H1 (cell line): ENCODE measurements at regions not wholly inside any gene's neighbourhood (a gene's known extent, or its start where the extent isn't known, plus 50 kb on each side); places are given as distances from the start of the nearest gene placed in this dataset.

Experiments
- CTCF ChIA-PET: fragments of 300-600 bp; sonication (Branson Sonifier 250); formaldehyde crosslinking; loops from one replicate; lab custom pipeline; 2021; ENCODE audit not compliant: partially characterized antibody; lab: Charles Lee
- POLR2A ChIA-PET: fragments of 300-600 bp; sonication (Branson Sonifier 250); formaldehyde crosslinking; loops from one replicate; lab custom pipeline; 2021; ENCODE audit warnings: inconsistent platforms; ENCODE audit not compliant: partially characterized antibody; lab: Charles Lee
- DNase-seq, 2 experiments: peaks; one replicate each; pipeline versions ENCODE4 v3.0.0 to v3.0.0-alpha.2; 2010 to 2022; ENCODE audit warnings: low spot score in 2 of 2, low read depth in 1 of 2, mixed read lengths in 1 of 2
- FAIRE-seq: peaks from 2 replicates; lab custom pipeline; 2011; peaks lifted over from hg19 to GRCh38; lab: Jason Lieb, UNC
- H2AFZ ChIP-seq: 2 replicates; pipeline ENCODE4 v1.8.1; 2012; ENCODE audit warnings: low read length, inconsistent platforms
- H2AK5ac ChIP-seq: 2 replicates; pipeline ENCODE4 v1.6.1; 2013; ENCODE audit warnings: low read depth, low read length
- H2BK120ac ChIP-seq: replicated peaks from 2 replicates; pipeline ENCODE3; 2013; ENCODE audit warnings: low read depth, low read length, inconsistent platforms
- H2BK12ac ChIP-seq: 2 replicates; pipeline ENCODE4 v1.6.1; 2013; ENCODE audit warnings: low read depth, low read length
- H2BK15ac ChIP-seq: 2 replicates; pipeline ENCODE4 v1.6.1; 2013; ENCODE audit warnings: low read length
- H2BK20ac ChIP-seq: 2 replicates; pipeline ENCODE4 v1.6.1; 2013; ENCODE audit warnings: low read length
- H2BK5ac ChIP-seq: 2 replicates; pipeline ENCODE4 v1.6.1; 2013; ENCODE audit warnings: low read depth, low read length
- H3K14ac ChIP-seq: 2 replicates; pipeline ENCODE4 v1.6.1; 2013; ENCODE audit warnings: inconsistent platforms; ENCODE audit not compliant: insufficient read length
- H3K18ac ChIP-seq: 2 replicates; pipeline ENCODE4 v1.6.1; 2013; ENCODE audit warnings: low read length; ENCODE audit errors: extremely low read depth
- H3K23ac ChIP-seq: 2 replicates; pipeline ENCODE4 v1.6.1; 2013; ENCODE audit warnings: inconsistent platforms; ENCODE audit not compliant: insufficient read length
- H3K23me2 ChIP-seq: 2 replicates; pipeline ENCODE4 v1.6.1; 2013; ENCODE audit warnings: low read depth, low read length
- H3K27ac ChIP-seq: 2 replicates; pipeline ENCODE4 v1.6.1; 2011; ENCODE audit warnings: low read depth, low read length, inconsistent platforms
- H3K27me3 ChIP-seq, 4 experiments: replicated peaks in 1 of 4; 1 replicate in 1 of 4; 2 replicates in 3 of 4; pipeline versions ENCODE4 v1.6.1 to v1.8.1; 2011 to 2013; ENCODE audit warnings: low read length in 3 of 4, mild to moderate bottlenecking in 3 of 4, inconsistent platforms in 2 of 4, mixed read lengths in 2 of 4, moderate library complexity in 1 of 4; ENCODE audit not compliant: control insufficient read depth in 3 of 4, insufficient read depth in 3 of 4; ENCODE audit errors: extremely low read depth in 1 of 4
- H3K36me3 ChIP-seq, 4 experiments: 2 replicates each; pipeline versions ENCODE4 v1.6.1 to v1.8.1; 2011 to 2013; ENCODE audit warnings: mild to moderate bottlenecking in 4 of 4, low read length in 3 of 4, moderate library complexity in 2 of 4, control low read depth in 1 of 4, inconsistent platforms in 1 of 4; ENCODE audit not compliant: insufficient read depth in 4 of 4, control insufficient read depth in 2 of 4
- H3K4ac ChIP-seq: replicated peaks from 2 replicates; pipeline ENCODE3; 2013; ENCODE audit warnings: low read length, low read depth, mixed read lengths, inconsistent platforms; ENCODE audit not compliant: insufficient read length
- H3K4me1 ChIP-seq, 4 experiments: replicated peaks in 1 of 4; 1 replicate in 1 of 4; 2 replicates in 3 of 4; pipeline versions ENCODE4 v1.6.1 to v1.8.1; 2011 to 2013; ENCODE audit warnings: low read length in 3 of 4, inconsistent platforms in 2 of 4, mixed read lengths in 1 of 4; ENCODE audit not compliant: insufficient read depth in 4 of 4, control insufficient read depth in 3 of 4
- H3K4me2 ChIP-seq, 2 experiments: 2 replicates each; pipeline versions ENCODE4 v1.6.1 to v1.8.1; 2011 to 2013; ENCODE audit warnings: low read depth in 2 of 2, low read length in 2 of 2, control low read depth in 1 of 2, inconsistent platforms in 1 of 2, mild to moderate bottlenecking in 1 of 2; ENCODE audit not compliant: insufficient read depth in 1 of 2
- H3K4me3 ChIP-seq, 4 experiments: fragments of 200-600, 300-600 bp in 1 of 4; sonication (generic), shearing (Covaris generic), sonication (Bioruptor Twin) in 1 of 4; 2 replicates each; pipeline versions ENCODE4 v1.5.1 to v1.8.1; 2011 to 2016; ENCODE audit warnings: low read length in 4 of 4, low read depth in 3 of 4, control low read depth in 2 of 4, inconsistent platforms in 2 of 4, mild to moderate bottlenecking in 2 of 4, mixed read lengths in 1 of 4, moderate library complexity in 1 of 4; ENCODE audit not compliant: insufficient read depth in 2 of 4; ENCODE audit errors: extremely low read depth in 1 of 4
- H3K56ac ChIP-seq: replicated peaks from 2 replicates; pipeline ENCODE3; 2013; ENCODE audit warnings: low read depth, mild to moderate bottlenecking, mixed read lengths, low read length, inconsistent platforms; ENCODE audit not compliant: insufficient read length
- H3K79me1 ChIP-seq: 2 replicates; pipeline ENCODE4 v1.6.1; 2013; ENCODE audit warnings: low read depth, low read length, control low read depth
- H3K79me2 ChIP-seq, 2 experiments: 2 replicates each; pipeline versions ENCODE4 v1.6.1 to v1.8.1; 2012 to 2013; ENCODE audit warnings: low read length in 2 of 2, mild to moderate bottlenecking in 2 of 2, inconsistent platforms in 1 of 2; ENCODE audit not compliant: insufficient read depth in 2 of 2, control insufficient read depth in 1 of 2
- H3K9ac ChIP-seq, 4 experiments: replicated peaks in 1 of 4; 1 replicate in 1 of 4; 2 replicates in 3 of 4; pipeline versions ENCODE4 v1.6.1 to v1.8.1; 2011 to 2013; ENCODE audit warnings: low read depth in 3 of 4, low read length in 3 of 4, control low read depth in 2 of 4, mild to moderate bottlenecking in 2 of 4, moderate library complexity in 2 of 4, inconsistent platforms in 1 of 4; ENCODE audit errors: extremely low read depth in 1 of 4
- H3K9me3 ChIP-seq, 2 experiments: 2 replicates each; pipeline versions ENCODE4 v1.6.1 to v1.8.1; 2012 to 2013; ENCODE audit warnings: mild to moderate bottlenecking in 2 of 2, moderate library complexity in 2 of 2, control low read depth in 1 of 2, inconsistent platforms in 1 of 2, low read depth in 1 of 2, low read length in 1 of 2, mixed read lengths in 1 of 2; ENCODE audit not compliant: insufficient read depth in 2 of 2
- H4K20me1 ChIP-seq, 2 experiments: replicated peaks in 1 of 2; 2 replicates each; pipeline versions ENCODE3 to v1.8.1; 2011 to 2013; ENCODE audit warnings: inconsistent platforms in 2 of 2, low read length in 2 of 2, mild to moderate bottlenecking in 1 of 2; ENCODE audit not compliant: insufficient read depth in 2 of 2, control insufficient read depth in 1 of 2
- H4K5ac ChIP-seq: 2 replicates; pipeline ENCODE4 v1.6.1; 2013; ENCODE audit warnings: low read length, low read depth, mixed read lengths, inconsistent platforms; ENCODE audit not compliant: insufficient read length
- H4K8ac ChIP-seq: 2 replicates; pipeline ENCODE4 v1.8.0; 2013; ENCODE audit warnings: mild to moderate bottlenecking, moderate library complexity, low read length, inconsistent platforms; ENCODE audit not compliant: insufficient read depth; ENCODE audit errors: extremely low read depth
- H4K91ac ChIP-seq: replicated peaks from 2 replicates; pipeline ENCODE3; 2013; ENCODE audit warnings: low read length, mixed read lengths, inconsistent platforms; ENCODE audit not compliant: insufficient read length
- BRCA1 ChIP-seq: IDR thresholded peaks from 2 replicates; pipeline ENCODE4 v1.6.1; 2012; ENCODE audit warnings: low read depth, low read length, improper control_type of control experiment
- HDAC2 ChIP-seq, 2 experiments: fragments of 300-600 bp in 1 of 2; sonication (generic) in 1 of 2; IDR thresholded peaks; 2 replicates each; pipeline ENCODE4 v1.6.1; 2011 to 2012; ENCODE audit warnings: low read depth in 2 of 2, low read length in 2 of 2, mild to moderate bottlenecking in 2 of 2, moderate library complexity in 2 of 2, borderline replicate concordance in 1 of 2, inconsistent platforms in 1 of 2
- JUND ChIP-seq: IDR thresholded peaks from 2 replicates; pipeline ENCODE4 v1.6.1; 2011; ENCODE audit warnings: mild to moderate bottlenecking, improper control_type of control experiment, low read length
- NANOG ChIP-seq: IDR thresholded peaks from 2 replicates; pipeline ENCODE4 v1.6.1; 2011; ENCODE audit warnings: low read length, low read depth, mild to moderate bottlenecking, inconsistent platforms; ENCODE audit not compliant: insufficient read depth, poor library complexity, severe bottlenecking
- SAP30 ChIP-seq: fragments of 300-600 bp; sonication (generic); IDR thresholded peaks from 2 replicates; pipeline ENCODE4 v1.7.1; 2012; ENCODE audit warnings: low read length, moderate library complexity, mild to moderate bottlenecking, inconsistent platforms; ENCODE audit not compliant: insufficient read depth, insufficient replicate concordance
- SIRT6 ChIP-seq: IDR thresholded peaks from one replicate; pipeline ENCODE4 v1.7.1; 2012; ENCODE audit warnings: low read length, inconsistent platforms
- SP4 ChIP-seq: IDR thresholded peaks from 2 replicates; pipeline ENCODE4 v1.6.1; 2012; ENCODE audit warnings: low read length, inconsistent platforms
- TAF7 ChIP-seq: optimal IDR thresholded peaks from 2 replicates; pipeline ENCODE3; 2011; ENCODE audit warnings: low read depth, mild to moderate bottlenecking, inconsistent platforms, low read length, moderate library complexity, borderline replicate concordance
- WGBS, 2 experiments: shearing (Covaris generic) in 1 of 2; methylation state at CpG; one replicate each; pipeline versions ENCODE4 v1.1.6 to v1.1.7; 2013 to 2015; ENCODE audit warnings: low lambda C conversion rate in 2 of 2, mixed read lengths in 2 of 2, inconsistent platforms in 1 of 2, low coverage in 1 of 2, missing lambda C conversion rate in 1 of 2; ENCODE audit not compliant: insufficient replicate concordance in 2 of 2, insufficient coverage in 1 of 2, insufficient read length in 1 of 2; ENCODE audit errors: extremely low coverage in 1 of 2, missing lambda C conversion rate in 1 of 2; 5-methylcytosine and 5-hydroxymethylcytosine counted together
- TF ChIP-seq, protein P1 (sequence below): IDR thresholded peaks from 2 replicates; pipeline ENCODE4 v1.6.1; 2012; ENCODE audit warnings: inconsistent platforms
- TF ChIP-seq, protein P2 (sequence below): IDR thresholded peaks from 2 replicates; pipeline ENCODE4 v1.6.1; 2012; ENCODE audit warnings: inconsistent platforms

GRCh38 chr21:27209546-27209945, 242.7 kb upstream of the ADAMTS5 start:
- H3K4me2 ChIP-seq, result no peak overlapping the region
- WGBS, 2 experiments, result 100% methylated on average over 1 of the region's 1 CpG; no CpG with 5 or more reads in 1 of the 2 experiments
- no peak overlapping the region for H3K14ac ChIP-seq
- no peak overlapping the region for H3K56ac ChIP-seq
- no peaks in the 10 kb centered on the region for H3K79me1 ChIP-seq
- no peak overlapping the region for H3K4ac ChIP-seq
- CTCF ChIA-PET, result interaction anchor here (1.7 kb wide), 1 partner anchor 248 kb away, joined by 6 read pairs; no protein-coding TSS in a partner anchor
- no peak overlapping the region for H3K9ac ChIP-seq
- no peak for FAIRE-seq
- H3K23ac ChIP-seq, result no peak overlapping the region
- no peak overlapping the region for H2BK15ac ChIP-seq
- no peak overlapping the region for H2BK12ac ChIP-seq
- H3K27me3 ChIP-seq, result no peaks in the 10 kb centered on the region
- H3K4me1 ChIP-seq, result no peaks in the 10 kb centered on the region; a peak in 1 of 7 replicates
- H2BK120ac ChIP-seq, result no peak overlapping the region
- H2AK5ac ChIP-seq, result no peak overlapping the region
- no peak overlapping the region for H3K4me3 ChIP-seq
- no peaks in the 10 kb centered on the region for H3K79me2 ChIP-seq
- TF ChIP-seq SP4, result no peak
- TF ChIP-seq TAF7, result no peak
- no peak for TF ChIP-seq SAP30
- TF ChIP-seq BRCA1, result no peak
- TF ChIP-seq, protein P1, sequence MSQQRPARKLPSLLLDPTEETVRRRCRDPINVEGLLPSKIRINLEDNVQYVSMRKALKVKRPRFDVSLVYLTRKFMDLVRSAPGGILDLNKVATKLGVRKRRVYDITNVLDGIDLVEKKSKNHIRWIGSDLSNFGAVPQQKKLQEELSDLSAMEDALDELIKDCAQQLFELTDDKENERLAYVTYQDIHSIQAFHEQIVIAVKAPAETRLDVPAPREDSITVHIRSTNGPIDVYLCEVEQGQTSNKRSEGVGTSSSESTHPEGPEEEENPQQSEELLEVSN, result no peak
- TF ChIP-seq, protein P2, sequence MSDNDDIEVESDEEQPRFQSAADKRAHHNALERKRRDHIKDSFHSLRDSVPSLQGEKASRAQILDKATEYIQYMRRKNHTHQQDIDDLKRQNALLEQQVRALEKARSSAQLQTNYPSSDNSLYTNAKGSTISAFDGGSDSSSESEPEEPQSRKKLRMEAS, result no peak
- TF ChIP-seq SIRT6, result no peak
- TF ChIP-seq JUND, result no peak
- TF ChIP-seq HDAC2 (IDR thresholded peaks at IDR 0.05; ENCODE audit: borderline replicate concordance in 1 of 2, low read depth in 2 of 2, low read length in 2 of 2), result no peak
- TF ChIP-seq NANOG, result no peak
- no peak overlapping the region for H2AFZ ChIP-seq
- POLR2A ChIA-PET, result no interaction called here
- H4K20me1 ChIP-seq, result no peaks in the 10 kb centered on the region
- H3K36me3 ChIP-seq, result no peaks in the 10 kb centered on the region; a peak in 2 of 8 replicates
- no peak overlapping the region for H4K91ac ChIP-seq
- H4K5ac ChIP-seq, result no peak overlapping the region
- H2BK20ac ChIP-seq, result no peak overlapping the region
- H2BK5ac ChIP-seq, result no peak overlapping the region
- no peak overlapping the region for H4K8ac ChIP-seq
- no peak overlapping the region for H3K27ac ChIP-seq
- no peak for DNase-seq
- no peaks in the 10 kb centered on the region for H3K23me2 ChIP-seq
- H3K9me3 ChIP-seq, result peaks cover 3 to 10% of the 10 kb centered on the region in 2 experiments; a peak in 3 of 4 replicates
- no peak overlapping the region for H3K18ac ChIP-seq
